GM23248 (cell line): ENCODE measurements at regions not wholly inside any gene's neighbourhood (a gene's known extent, or its start where the extent isn't known, plus 50 kb on each side); places are given as distances from the start of the nearest gene placed in this dataset.
A peak's percentile ranks its signal among the peaks of the same experiment; 100 is the strongest.

Experiments used
- DNase-seq: peaks from one replicate; pipeline ENCODE4 v3.0.0-alpha.2; 2015
- H2AFZ ChIP-seq: fragments of 200-600 bp; sonication (generic); 2 replicates; pipeline ENCODE4 v1.6.1; 2016; ENCODE audit warnings: antibody characterized with exemption
- H3F3A ChIP-seq: fragments of 200-600 bp; sonication (generic); 2 replicates; pipeline ENCODE4 v1.6.1; 2016; ENCODE audit warnings: mild to moderate bottlenecking, antibody characterized with exemption, mixed run types; ENCODE audit not compliant: insufficient read depth
- H3K27ac ChIP-seq: fragments of 200-600 bp; sonication (generic); 2 replicates; pipeline ENCODE4 v1.5.1; 2016; ENCODE audit warnings: mild to moderate bottlenecking
- H3K27me3 ChIP-seq: fragments of 200-600 bp; sonication (generic); replicated peaks from 2 replicates; pipeline ENCODE4 v1.6.1; 2016; ENCODE audit warnings: mild to moderate bottlenecking; ENCODE audit not compliant: insufficient read depth
- H3K36me3 ChIP-seq: fragments of 200-600 bp; sonication (generic); 2 replicates; pipeline ENCODE4 v1.6.1; 2016; ENCODE audit warnings: low read depth, mild to moderate bottlenecking
- H3K4me1 ChIP-seq: fragments of 200-600 bp; sonication (generic); 2 replicates; pipeline ENCODE4 v1.6.1; 2016; ENCODE audit warnings: mild to moderate bottlenecking; ENCODE audit not compliant: insufficient read depth
- H3K4me2 ChIP-seq: fragments of 200-600 bp; sonication (generic); one replicate; pipeline ENCODE4 v1.6.1; 2016; ENCODE audit warnings: mild to moderate bottlenecking; ENCODE audit not compliant: unreplicated experiment
- H3K4me3 ChIP-seq: fragments of 200-600 bp; sonication (generic); 2 replicates; pipeline ENCODE4 v1.5.1; 2016; ENCODE audit warnings: mild to moderate bottlenecking
- H3K79me2 ChIP-seq: fragments of 200-600 bp; sonication (generic); 2 replicates; pipeline ENCODE4 v1.6.1; 2016; ENCODE audit warnings: mild to moderate bottlenecking; ENCODE audit not compliant: insufficient read depth
- H3K9ac ChIP-seq: fragments of 200-600 bp; sonication (generic); 2 replicates; pipeline ENCODE4 v1.6.1; 2016; ENCODE audit warnings: mild to moderate bottlenecking
- H3K9me2 ChIP-seq: fragments of 200-600 bp; sonication (generic); 2 replicates; pipeline ENCODE4 v1.6.1; 2016; ENCODE audit warnings: mixed run types, mild to moderate bottlenecking, moderate library complexity; ENCODE audit not compliant: insufficient read depth
- H3K9me3 ChIP-seq: fragments of 200-600 bp; sonication (generic); one replicate; pipeline ENCODE4 v1.6.1; 2017; ENCODE audit warnings: low read depth
- H4K20me1 ChIP-seq: fragments of 200-600 bp; sonication (generic); 2 replicates; pipeline ENCODE4 v1.6.0; 2016; ENCODE audit not compliant: insufficient read depth
- EZH2 ChIP-seq: fragments of 200-600 bp; sonication (generic); IDR thresholded peaks from 2 replicates; pipeline ENCODE4 v1.6.1; 2018; ENCODE audit warnings: antibody characterized with exemption, mild to moderate bottlenecking; ENCODE audit not compliant: insufficient read depth, poor library complexity, severe bottlenecking
- EZH2phosphoT487 ChIP-seq: fragments of 200-600 bp; sonication (generic); IDR thresholded peaks from 2 replicates; pipeline ENCODE4 v1.6.1; 2018; ENCODE audit warnings: antibody characterized with exemption, moderate library complexity, mild to moderate bottlenecking, low read depth; ENCODE audit not compliant: insufficient read depth
- WGBS, 2 experiments: methylation state at CpG; one replicate each; pipeline ENCODE4 v1.1.6; 2015 to 2017; ENCODE audit warnings: low lambda C conversion rate in 2 of 2, low coverage in 1 of 2; ENCODE audit errors: missing lambda C conversion rate in 2 of 2; 5-methylcytosine and 5-hydroxymethylcytosine counted together
- in situ Hi-C: fragments of 300-500 bp; cut with MboI; formaldehyde crosslinking; loops from 2 replicates; pipeline ENCODE4 v1.15.0; 2020

GRCh38 chr1:58869638-58870297 lies 85.9 kb upstream of the JUN start:
- Histone ChIP-seq H3K27ac (no peak overlapping the region), H3K79me2 (no peaks in the 10 kb centered on the region), H3K27me3 (no peaks in the 10 kb centered on the region), H4K20me1 (no peaks in the 10 kb centered on the region), H2AFZ (no peak overlapping the region), H3K4me3 (no peak overlapping the region), H3K4me2 (no peak overlapping the region), H3K9me3 (no peaks in the 10 kb centered on the region), H3K36me3 (no peaks in the 10 kb centered on the region), H3K9me2 (no peaks in the 10 kb centered on the region), H3F3A (no peaks in the 10 kb centered on the region; the same call in 1 of the 2 replicates), H3K4me1 (peaks cover 7% of the 10 kb centered on the region), H3K9ac (no peak overlapping the region)
- no peak for DNase-seq
- TF ChIP-seq EZH2 (no peak), EZH2phosphoT487 (no peak)
- WGBS, 2 experiments = 82 to 92% methylated on average over 3 of the region's 3 CpGs
- in situ Hi-C loops = no loop called here

- H3K4me3 ChIP-seq = no peak overlapping the region
- H4K20me1 ChIP-seq = no peaks in the 10 kb centered on the region
- no peak overlapping the region for H3K9ac ChIP-seq
- no peaks in the 10 kb centered on the region for H3K27me3 ChIP-seq
- H3K9me3 ChIP-seq = no peaks in the 10 kb centered on the region
- WGBS, 2 experiments = 21 to 56% methylated on average over 2 of the region's 2 CpGs
- H3K4me2 ChIP-seq = no peak overlapping the region
- in situ Hi-C loops = no loop called here
- DNase-seq = no peak
- no peak overlapping the region for H3K27ac ChIP-seq
- no peaks in the 10 kb centered on the region for H3K79me2 ChIP-seq
- no peak overlapping the region for H2AFZ ChIP-seq
- H3K9me2 ChIP-seq = no peaks in the 10 kb centered on the region
- H3K4me1 ChIP-seq = peaks cover 12% of the 10 kb centered on the region
- no peaks in the 10 kb centered on the region for H3K36me3 ChIP-seq
- TF ChIP-seq EZH2phosphoT487 (no peak), EZH2 (no peak)
- H3F3A ChIP-seq = peaks cover 5% of the 10 kb centered on the region
Measured at GRCh38 chr1:58870298-58870676, 86.4 kb upstream of the JUN start.

- peak overlapping the region; percentile 63 for H3K9ac ChIP-seq
- peak overlapping the region; percentile 78 for H2AFZ ChIP-seq
- DNase-seq = peak; percentile 12
- H3K9me2 ChIP-seq = no peaks in the 10 kb centered on the region
- in situ Hi-C loops = no loop called here
- TF ChIP-seq EZH2phosphoT487 = no peak
- H3K4me1 ChIP-seq = peaks cover 18% of the 10 kb centered on the region
- H3K27ac ChIP-seq = peak overlapping the region; percentile 77
- H3K27me3 ChIP-seq = no peaks in the 10 kb centered on the region
- H3K79me2 ChIP-seq = no peaks in the 10 kb centered on the region
- no peaks in the 10 kb centered on the region for H3K36me3 ChIP-seq
- no peak overlapping the region; the same call in 1 of the 2 replicates for H3K4me3 ChIP-seq
- peak overlapping the region; percentile 34 for H3K4me2 ChIP-seq
- peaks cover 15% of the 10 kb centered on the region for H3F3A ChIP-seq
- no peaks in the 10 kb centered on the region for H3K9me3 ChIP-seq
- no peaks in the 10 kb centered on the region for H4K20me1 ChIP-seq
Measured at GRCh38 chr1:58874342-58874741, 90.5 kb upstream of the JUN start.

- Histone ChIP-seq H3K9me3 (no peaks in the 10 kb centered on the region), H3K9ac (peak overlapping the region; percentile 63), H3K27me3 (no peaks in the 10 kb centered on the region), H3F3A (peaks cover 23% of the 10 kb centered on the region), H3K4me1 (peaks cover 25% of the 10 kb centered on the region), H3K36me3 (no peaks in the 10 kb centered on the region), H3K4me2 (peak overlapping the region; percentile 34), H4K20me1 (no peaks in the 10 kb centered on the region), H3K4me3 (no peak overlapping the region; the same call in 1 of the 2 replicates), H3K9me2 (no peaks in the 10 kb centered on the region), H3K79me2 (no peaks in the 10 kb centered on the region), H3K27ac (peak overlapping the region; percentile 77), H2AFZ (peak overlapping the region; percentile 78)
- TF ChIP-seq EZH2 (no peak), EZH2phosphoT487 (no peak)
- DNase-seq = peak; percentile 85
- 33 to 36% methylated on average over 12 of the region's 12 CpGs for WGBS, 2 experiments
- in situ Hi-C loops = no loop called here
Measured at GRCh38 chr1:58874757-58875755, 91.2 kb upstream of the JUN start.
